HuH-7 (cell line): ENCODE measurements at regions not wholly inside any gene's neighbourhood (a gene's known extent, or its start where the extent isn't known, plus 50 kb on each side); places are given as distances from the start of the nearest gene placed in this dataset.
"Not testable (repeated sequence)": the region's sequence is repeated elsewhere in the genome, so short reads cannot be mapped to it uniquely, and the experiment has no call there.

Experiments
- DNase-seq: peaks from one replicate; pipeline ENCODE4 v3.0.0; 2011; ENCODE audit warnings: low spot score

- DNase-seq, result no peak
These were observed 150.9 kb upstream of the JUN start for GRCh38 chr1:58934706-58935105.

DNA sequence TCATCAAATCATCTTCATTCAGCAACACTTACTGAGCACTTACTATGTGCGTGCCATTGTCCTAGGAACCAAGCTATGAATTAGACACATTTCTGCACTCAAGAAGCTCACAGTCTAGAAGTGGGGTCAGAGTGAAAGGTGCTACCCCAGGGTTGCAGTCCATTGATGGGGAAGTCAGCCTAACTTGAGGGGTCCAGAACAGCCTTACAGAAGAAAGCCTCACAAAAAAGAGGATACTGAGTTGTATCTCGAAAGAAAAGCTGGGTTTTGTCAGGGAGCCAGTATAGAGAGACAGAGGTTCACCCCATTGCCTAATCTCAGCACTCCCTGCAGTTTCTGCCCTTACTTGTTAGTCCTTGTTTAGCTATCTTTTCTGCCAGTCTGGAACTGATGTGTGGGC lies 153.1 kb upstream of the JUN start:
- DNase-seq, result no peak

DNA sequence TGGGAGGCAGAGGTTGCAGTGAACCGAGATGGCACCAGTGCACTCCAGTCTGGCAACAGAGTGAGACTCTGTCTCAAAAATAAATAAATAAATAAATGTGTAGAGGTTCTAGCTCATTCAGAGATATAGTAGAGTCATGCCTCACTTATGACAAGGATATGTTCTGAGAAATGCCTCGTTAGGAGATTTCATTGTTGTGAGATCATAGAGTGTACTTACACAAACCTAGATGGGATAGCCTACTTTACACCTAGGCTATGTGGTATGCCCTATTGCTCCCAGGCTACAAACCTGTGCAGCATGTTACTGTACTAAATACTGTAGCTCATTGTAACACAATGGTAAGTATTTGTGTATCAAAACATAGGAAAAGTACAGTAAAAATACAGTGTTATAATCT lies 155.3 kb upstream of the JUN start:
- no peak for DNase-seq

- no peak for DNase-seq
These were observed 156.0 kb upstream of the JUN start for GRCh38 chr1:58939666-58940370.

GRCh38 chr1:58941471-58942289 lies 157.8 kb upstream of the JUN start:
- no peak for DNase-seq

GRCh38 chr1:58942759-58943191 lies 158.9 kb upstream of the JUN start:
- no peak for DNase-seq

- DNase-seq, result no peak
These were observed 159.9 kb upstream of the JUN start for GRCh38 chr1:58943776-58944175.

DNA sequence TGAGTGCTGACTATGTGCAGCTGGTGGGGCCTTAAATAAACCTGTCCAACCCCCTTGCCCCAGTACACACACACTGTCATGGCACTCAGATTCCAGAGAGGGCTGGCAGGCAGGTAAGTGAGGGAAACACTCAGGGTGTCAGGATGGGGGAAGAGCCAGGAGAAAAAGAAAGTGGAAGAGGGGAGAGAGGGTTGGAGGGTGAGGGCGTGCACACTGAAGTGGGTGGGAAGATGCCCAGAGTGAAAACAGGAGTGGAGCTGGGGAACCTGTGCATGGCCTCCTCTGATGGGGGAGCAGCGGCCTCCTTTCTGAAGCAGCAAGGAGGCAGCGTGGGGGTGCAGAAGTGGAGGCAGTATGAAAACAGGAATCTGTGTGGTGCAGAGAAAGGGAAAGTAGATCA lies 160.6 kb upstream of the JUN start:
- DNase-seq, result no peak

GRCh38 chr1:58946390-58946789 lies 162.5 kb upstream of the JUN start:
- no peak for DNase-seq

GRCh38 chr1:58948671-58949070 lies 164.8 kb upstream of the JUN start:
- DNase-seq, result no peak

DNA sequence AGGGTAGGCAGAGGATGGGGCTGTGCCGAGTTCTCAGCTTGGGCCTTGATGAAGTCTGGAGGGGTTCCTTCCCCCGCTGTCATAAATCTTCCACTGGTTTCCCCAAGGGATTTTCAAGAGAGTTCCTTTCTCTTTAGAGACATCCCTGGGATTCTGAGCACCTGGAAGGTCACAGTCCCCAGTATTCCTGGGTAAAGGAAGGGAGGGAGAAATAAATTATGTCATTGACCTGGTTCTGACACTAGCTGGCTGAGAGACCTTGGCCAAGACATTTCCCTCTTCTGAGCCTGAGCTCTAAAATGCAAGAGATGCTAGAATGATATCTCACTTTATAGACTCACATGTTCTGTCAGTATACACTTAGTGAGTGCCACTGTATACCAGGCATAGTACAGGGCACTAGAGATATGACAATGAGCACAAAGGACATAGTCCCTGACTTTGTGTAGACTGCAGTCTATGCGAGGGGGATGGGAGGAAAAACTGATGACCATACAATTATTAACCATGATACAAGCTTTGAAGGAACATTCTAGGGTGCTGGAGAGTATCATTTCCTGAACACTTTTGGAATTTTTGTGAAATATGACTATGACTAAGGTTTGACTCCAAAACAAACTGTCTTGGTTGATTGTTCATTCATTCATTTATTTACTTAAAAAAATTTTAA lies 165.8 kb upstream of the JUN start:
- no peak for DNase-seq

GRCh38 chr1:58950897-58951296 lies 167.1 kb upstream of the JUN start:
- DNase-seq, result no peak

DNA sequence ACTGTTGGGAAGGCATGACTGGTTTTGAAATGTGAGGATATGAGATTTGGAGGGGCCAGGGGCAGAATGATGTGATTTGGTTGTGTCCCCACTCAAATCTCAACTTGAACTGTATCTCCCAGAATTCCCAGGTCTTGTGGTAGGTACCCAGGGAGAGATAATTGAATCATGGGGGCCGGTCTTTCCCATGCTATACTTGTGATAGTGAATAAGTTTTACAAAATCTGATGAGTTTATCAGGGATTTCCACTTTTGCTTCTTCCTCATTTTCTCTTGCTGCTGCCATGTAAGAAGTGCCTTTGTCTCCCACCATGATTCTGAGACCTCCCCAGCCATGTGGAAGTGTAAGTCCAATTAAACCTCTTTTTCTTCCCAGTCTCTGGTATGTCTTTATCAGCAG lies 170.1 kb upstream of the JUN start:
- DNase-seq, result not testable (repeated sequence)

DNA sequence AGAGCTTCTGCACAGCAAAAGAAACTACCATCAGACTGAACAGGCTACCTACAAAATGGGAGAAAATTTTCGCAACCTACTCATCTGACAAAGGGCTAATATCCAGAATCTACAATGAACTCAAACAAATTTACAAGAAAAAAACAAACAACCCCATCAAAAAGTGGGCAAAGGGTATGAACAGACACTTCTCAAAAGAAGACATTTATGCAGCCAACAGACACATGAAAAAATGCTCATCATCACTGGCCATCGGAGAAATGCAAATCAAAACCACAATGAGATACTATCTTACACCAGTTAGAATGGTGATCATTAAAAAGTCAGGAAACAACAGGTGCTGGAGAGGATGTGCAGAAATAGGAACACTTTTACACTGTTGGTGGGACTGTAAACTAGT lies 179.4 kb upstream of the JUN start:
- DNase-seq, result not testable (repeated sequence)

GRCh38 chr1:58964428-58964827 lies 180.6 kb upstream of the JUN start:
- DNase-seq, result no peak

DNA sequence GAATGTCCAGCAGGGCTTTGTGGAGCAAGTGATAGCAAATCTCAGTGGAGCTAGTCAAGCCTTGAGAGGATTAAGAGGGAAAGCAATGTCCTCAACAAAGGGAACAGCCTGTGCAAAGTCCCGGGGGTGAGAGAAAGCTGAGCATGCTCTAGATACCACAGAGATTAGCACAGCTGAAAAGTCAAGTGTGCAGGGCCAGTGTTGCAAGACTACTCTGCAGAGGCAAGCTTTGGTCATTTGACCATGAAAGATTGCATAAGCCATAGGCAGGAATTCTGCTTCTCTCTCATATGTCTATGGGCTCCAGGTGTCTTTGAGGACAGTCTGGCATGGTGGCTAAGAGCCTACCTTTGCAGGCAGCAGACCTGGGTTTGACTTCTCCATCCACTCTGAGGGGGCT lies 181.0 kb upstream of the JUN start:
- peak; percentile 37 for DNase-seq

- no peak for DNase-seq
These were observed 182.5 kb upstream of the JUN start for GRCh38 chr1:58966103-58966916.

GRCh38 chr1:58966917-58967740 lies 183.3 kb upstream of the JUN start:
- no peak for DNase-seq

DNA sequence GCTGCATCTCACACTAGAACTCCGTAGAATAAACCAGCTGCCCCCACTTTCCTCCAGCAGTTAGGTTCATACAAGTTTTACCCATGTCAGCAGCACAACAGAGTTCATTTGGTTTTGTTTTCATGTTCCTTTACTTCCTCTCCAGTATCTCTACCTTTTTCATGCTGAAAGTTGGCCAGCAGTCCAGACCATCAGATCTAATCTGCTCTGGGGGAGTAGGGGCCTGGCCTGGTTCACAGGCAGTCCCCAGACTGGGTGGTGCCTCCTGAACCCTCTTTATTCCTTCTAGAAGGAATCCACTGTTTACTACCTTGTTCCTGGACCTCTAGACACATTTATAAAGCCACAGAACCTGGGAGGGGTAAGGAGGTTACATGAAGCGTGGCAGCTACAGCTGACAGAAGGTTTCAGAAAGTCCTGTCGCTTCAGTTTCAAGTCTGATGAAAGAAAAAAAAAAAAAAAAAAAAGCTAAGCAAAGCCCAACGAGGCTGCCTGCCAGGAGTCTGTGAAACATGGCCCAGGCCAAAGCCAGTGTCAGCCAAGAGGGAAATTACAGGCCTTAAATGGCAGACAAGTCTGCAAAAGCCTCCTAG lies 184.6 kb upstream of the JUN start:
- no peak for DNase-seq

DNA sequence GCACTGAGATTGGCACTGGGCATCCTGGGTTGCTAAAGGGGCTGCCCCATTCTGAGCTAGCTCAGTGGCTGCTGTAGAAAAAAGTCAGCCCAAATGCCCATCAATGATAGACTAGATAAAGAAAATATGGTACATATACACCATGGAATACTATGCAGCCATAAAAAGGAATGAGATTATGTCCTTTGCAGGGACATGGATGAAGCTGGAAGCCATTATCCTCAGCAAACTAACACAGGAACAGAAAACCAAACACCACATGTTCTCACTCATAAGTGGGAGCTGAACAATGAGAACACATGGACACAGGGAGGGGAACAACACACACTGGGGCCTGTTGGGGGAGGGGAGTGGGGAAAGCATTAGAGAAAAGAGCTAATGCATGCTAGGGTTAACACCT lies 185.3 kb upstream of the JUN start:
- not testable (repeated sequence) for DNase-seq

GRCh38 chr1:58971629-58972140 lies 187.8 kb upstream of the JUN start:
- peak; percentile 29 for DNase-seq
